ENCODE measurements at regions not wholly inside any gene's neighbourhood (a gene's known extent, or its start where the extent isn't known, plus 50 kb on each side); places are given as distances from the start of the nearest gene placed in this dataset.

DNA sequence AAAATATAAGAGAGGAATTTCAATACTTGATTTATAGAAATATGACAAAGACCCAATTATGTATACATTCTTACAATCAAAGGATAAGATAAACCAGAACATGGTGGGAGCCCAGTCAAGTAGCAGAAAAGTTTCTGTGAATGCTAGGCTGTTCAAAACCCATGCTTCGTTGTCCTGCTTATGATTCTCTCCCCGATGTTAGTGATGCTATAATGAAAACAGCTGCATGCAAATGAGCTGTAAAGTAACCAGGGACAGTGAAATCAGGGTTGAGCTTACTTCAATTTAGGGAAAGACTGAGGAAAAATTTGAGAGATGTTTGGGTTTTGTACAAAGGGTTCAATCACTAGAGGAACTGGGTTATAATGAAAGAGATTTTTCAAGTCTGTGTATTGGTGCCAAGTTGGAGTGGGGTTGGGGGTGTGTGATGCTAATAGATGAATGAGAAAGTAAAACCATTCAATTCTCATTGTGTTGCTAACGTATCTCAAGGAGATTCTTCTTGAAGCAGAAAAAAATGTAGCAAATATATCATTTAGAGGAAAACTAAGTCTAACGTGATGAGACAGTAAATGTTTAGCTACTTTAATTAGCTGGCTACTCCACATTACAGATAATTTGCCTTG lies 59.3 kb upstream of the PPP1R2C start:
- TF ChIP-seq, protein P1, sequence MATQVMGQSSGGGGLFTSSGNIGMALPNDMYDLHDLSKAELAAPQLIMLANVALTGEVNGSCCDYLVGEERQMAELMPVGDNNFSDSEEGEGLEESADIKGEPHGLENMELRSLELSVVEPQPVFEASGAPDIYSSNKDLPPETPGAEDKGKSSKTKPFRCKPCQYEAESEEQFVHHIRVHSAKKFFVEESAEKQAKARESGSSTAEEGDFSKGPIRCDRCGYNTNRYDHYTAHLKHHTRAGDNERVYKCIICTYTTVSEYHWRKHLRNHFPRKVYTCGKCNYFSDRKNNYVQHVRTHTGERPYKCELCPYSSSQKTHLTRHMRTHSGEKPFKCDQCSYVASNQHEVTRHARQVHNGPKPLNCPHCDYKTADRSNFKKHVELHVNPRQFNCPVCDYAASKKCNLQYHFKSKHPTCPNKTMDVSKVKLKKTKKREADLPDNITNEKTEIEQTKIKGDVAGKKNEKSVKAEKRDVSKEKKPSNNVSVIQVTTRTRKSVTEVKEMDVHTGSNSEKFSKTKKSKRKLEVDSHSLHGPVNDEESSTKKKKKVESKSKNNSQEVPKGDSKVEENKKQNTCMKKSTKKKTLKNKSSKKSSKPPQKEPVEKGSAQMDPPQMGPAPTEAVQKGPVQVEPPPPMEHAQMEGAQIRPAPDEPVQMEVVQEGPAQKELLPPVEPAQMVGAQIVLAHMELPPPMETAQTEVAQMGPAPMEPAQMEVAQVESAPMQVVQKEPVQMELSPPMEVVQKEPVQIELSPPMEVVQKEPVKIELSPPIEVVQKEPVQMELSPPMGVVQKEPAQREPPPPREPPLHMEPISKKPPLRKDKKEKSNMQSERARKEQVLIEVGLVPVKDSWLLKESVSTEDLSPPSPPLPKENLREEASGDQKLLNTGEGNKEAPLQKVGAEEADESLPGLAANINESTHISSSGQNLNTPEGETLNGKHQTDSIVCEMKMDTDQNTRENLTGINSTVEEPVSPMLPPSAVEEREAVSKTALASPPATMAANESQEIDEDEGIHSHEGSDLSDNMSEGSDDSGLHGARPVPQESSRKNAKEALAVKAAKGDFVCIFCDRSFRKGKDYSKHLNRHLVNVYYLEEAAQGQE (IDR thresholded peaks at IDR 0.05; ENCODE audit: insufficient read depth in 1 of 2, low read depth in 2 of 2, low read length in 2 of 2): no peak
- no peak for TF ChIP-seq POLR2AphosphoS5 (IDR thresholded peaks at IDR 0.05; ENCODE audit: low read depth, low read length)
- TF ChIP-seq TAF1 (IDR thresholded peaks at IDR 0.05; ENCODE audit: borderline replicate concordance, insufficient read depth, low read length): no peak
